ENCODE measurements at regions not wholly inside any gene's neighbourhood (a gene's known extent, or its start where the extent isn't known, plus 50 kb on each side); places are given as distances from the start of the nearest gene placed in this dataset.

- DNase-seq (ENCODE audit: low read depth) = peak; percentile 67
- TF ChIP-seq CTCF (IDR thresholded peaks at IDR 0.05; ENCODE audit: insufficient read depth, low read length, poor library complexity, severe bottlenecking) = no peak
- Histone ChIP-seq H3K27me3 (ENCODE audit: control insufficient read depth, insufficient read depth, low read length) (peaks cover 38% of the 10 kb centered on the region), H3K36me3 (ENCODE audit: control insufficient read depth, insufficient read depth, low read length) (no peaks in the 10 kb centered on the region), H3K4me3 (ENCODE audit: low read depth, low read length) (no peak overlapping the region)
Observed at GRCh38 chr14:26199590-26200370, 398.1 kb downstream of the NOVA1 start.

- Histone ChIP-seq H3K36me3 (ENCODE audit: control insufficient read depth, insufficient read depth, low read length) (no peaks in the 10 kb centered on the region), H3K27me3 (ENCODE audit: control insufficient read depth, insufficient read depth, low read length) (peaks cover 34% of the 10 kb centered on the region), H3K4me3 (ENCODE audit: low read depth, low read length) (no peak overlapping the region)
- DNase-seq (ENCODE audit: low read depth) = no peak
- TF ChIP-seq CTCF (IDR thresholded peaks at IDR 0.05; ENCODE audit: insufficient read depth, low read length, poor library complexity, severe bottlenecking) = no peak
Observed at GRCh38 chr14:26199096-26199495, 398.7 kb downstream of the NOVA1 start.

DNA sequence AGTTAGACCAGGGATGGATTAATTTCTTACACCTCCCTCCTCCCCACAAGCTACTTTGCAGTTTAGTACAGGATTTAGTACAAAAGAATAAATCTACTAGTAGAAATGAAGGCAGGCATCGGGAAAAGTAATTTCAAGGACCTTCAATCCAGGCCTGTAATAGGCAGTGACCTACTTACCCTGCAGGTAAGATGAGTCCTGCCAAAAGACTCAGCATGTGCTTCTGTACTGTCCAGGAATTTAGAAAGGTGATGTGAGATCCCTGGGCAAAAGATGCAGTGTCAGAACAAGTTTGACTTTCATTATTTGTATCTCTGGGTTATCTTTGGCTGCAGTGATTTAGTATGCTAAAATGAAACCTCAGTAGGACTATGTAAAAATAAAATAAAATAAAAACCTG, 403.0 kb downstream of the NOVA1 start:
- H3K36me3 ChIP-seq (ENCODE audit: control insufficient read depth, insufficient read depth, low read length) = no peaks in the 10 kb centered on the region
- H3K27me3 ChIP-seq (ENCODE audit: control insufficient read depth, insufficient read depth, low read length) = peaks cover 34% of the 10 kb centered on the region
- TF ChIP-seq CTCF (IDR thresholded peaks at IDR 0.05; ENCODE audit: insufficient read depth, low read length, poor library complexity, severe bottlenecking) = no peak
- no peak for DNase-seq (ENCODE audit: low read depth)
- H3K4me3 ChIP-seq (ENCODE audit: low read depth, low read length) = no peak overlapping the region

DNA sequence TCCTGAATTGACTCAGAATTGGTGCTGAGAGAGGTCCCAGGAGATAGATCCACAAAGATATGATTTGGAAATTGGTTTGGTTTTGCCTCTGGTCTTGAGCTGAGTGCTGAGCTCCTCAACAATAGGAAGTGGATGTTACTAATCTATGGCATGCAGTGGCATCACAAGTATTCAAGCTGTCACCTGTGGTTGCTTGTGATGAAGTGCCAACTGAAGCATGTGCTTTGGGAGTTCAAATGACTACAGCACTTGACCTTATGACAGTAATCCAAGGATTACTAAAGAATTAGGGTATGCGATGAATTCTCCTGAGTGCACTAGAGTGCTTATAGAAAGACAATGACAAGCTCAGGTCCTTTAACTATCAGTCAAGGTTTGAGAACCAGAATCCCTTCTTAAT, 406.2 kb downstream of the NOVA1 start:
- DNase-seq (ENCODE audit: low read depth) = no peak
- Histone ChIP-seq H3K36me3 (ENCODE audit: control insufficient read depth, insufficient read depth, low read length) (no peaks in the 10 kb centered on the region), H3K27me3 (ENCODE audit: control insufficient read depth, insufficient read depth, low read length) (peaks cover 25% of the 10 kb centered on the region), H3K4me3 (ENCODE audit: low read depth, low read length) (no peak overlapping the region)
- TF ChIP-seq CTCF (IDR thresholded peaks at IDR 0.05; ENCODE audit: insufficient read depth, low read length, poor library complexity, severe bottlenecking) = no peak

- Histone ChIP-seq H3K27me3 (ENCODE audit: control insufficient read depth, insufficient read depth, low read length) (peaks cover 21% of the 10 kb centered on the region), H3K4me3 (ENCODE audit: low read depth, low read length) (no peak overlapping the region), H3K36me3 (ENCODE audit: control insufficient read depth, insufficient read depth, low read length) (no peaks in the 10 kb centered on the region)
- DNase-seq (ENCODE audit: low read depth) = no peak
- no peak for TF ChIP-seq CTCF (IDR thresholded peaks at IDR 0.05; ENCODE audit: insufficient read depth, low read length, poor library complexity, severe bottlenecking)
Observed at GRCh38 chr14:26191123-26191522, 406.7 kb downstream of the NOVA1 start.

GRCh38 chr14:26190646-26191045, 407.2 kb downstream of the NOVA1 start:
- TF ChIP-seq CTCF (IDR thresholded peaks at IDR 0.05; ENCODE audit: insufficient read depth, low read length, poor library complexity, severe bottlenecking) = no peak
- Histone ChIP-seq H3K4me3 (ENCODE audit: low read depth, low read length) (no peak overlapping the region), H3K27me3 (ENCODE audit: control insufficient read depth, insufficient read depth, low read length) (peaks cover 16% of the 10 kb centered on the region), H3K36me3 (ENCODE audit: control insufficient read depth, insufficient read depth, low read length) (no peaks in the 10 kb centered on the region)
- no peak for DNase-seq (ENCODE audit: low read depth)

All from kidney epithelial cell (primary cell).